Islet precursor cell (in vitro differentiated cells): ENCODE measurements at regions not wholly inside any gene's neighbourhood (a gene's known extent, or its start where the extent isn't known, plus 50 kb on each side); places are given as distances from the start of the nearest gene placed in this dataset.

Experiments
- DNase-seq: peaks from one replicate; pipeline ENCODE4 v3.0.0-alpha.2; 2018

- DNase-seq, result no peak
These were observed 304.9 kb downstream of the DHX15 start for GRCh38 chr4:24279469-24279868.

GRCh38 chr4:24278693-24279092 is 305.7 kb downstream of the DHX15 start:
- no peak for DNase-seq

- no peak for DNase-seq
These were observed 309.9 kb downstream of the DHX15 start for GRCh38 chr4:24274381-24274941.

GRCh38 chr4:24273136-24273535 is 311.2 kb downstream of the DHX15 start:
- DNase-seq, result no peak

- peak; percentile 53 for DNase-seq
These were observed 317.2 kb downstream of the DHX15 start for GRCh38 chr4:24266951-24267722.

GRCh38 chr4:24265989-24266388 is 318.4 kb downstream of the DHX15 start:
- no peak for DNase-seq

GRCh38 chr4:24262616-24263015 is 321.7 kb downstream of the DHX15 start:
- DNase-seq, result peak; percentile 59

GRCh38 chr4:24262084-24262483 is 322.3 kb downstream of the DHX15 start:
- peak; percentile 78 for DNase-seq

- peak; percentile 57 for DNase-seq
These were observed 323.3 kb downstream of the DHX15 start for GRCh38 chr4:24260923-24261564.

- DNase-seq, result peak; percentile 4
These were observed 324.1 kb downstream of the DHX15 start for GRCh38 chr4:24260133-24260715.

GRCh38 chr4:24256547-24256946 is 327.8 kb downstream of the DHX15 start:
- peak; percentile 7 for DNase-seq

- DNase-seq, result no peak
These were observed 328.3 kb downstream of the DHX15 start for GRCh38 chr4:24256066-24256465.

GRCh38 chr4:24252121-24252520 is 332.2 kb downstream of the DHX15 start:
- peak; percentile 73 for DNase-seq

GRCh38 chr4:24251589-24251988 is 332.8 kb downstream of the DHX15 start:
- peak; percentile 55 for DNase-seq

- DNase-seq, result no peak
These were observed 334.4 kb downstream of the DHX15 start for GRCh38 chr4:24249972-24250371.

- no peak for DNase-seq
These were observed 335.4 kb downstream of the DHX15 start for GRCh38 chr4:24248674-24249630.

- DNase-seq, result no peak
These were observed 338.9 kb downstream of the DHX15 start for GRCh38 chr4:24245491-24245820.

- peak; percentile 72 for DNase-seq
These were observed 339.5 kb downstream of the DHX15 start for GRCh38 chr4:24244663-24245490.

GRCh38 chr4:24243641-24244040 is 340.7 kb downstream of the DHX15 start:
- no peak for DNase-seq

- no peak for DNase-seq
These were observed 342.8 kb downstream of the DHX15 start for GRCh38 chr4:24241511-24241910.

GRCh38 chr4:24240655-24241054 is 343.7 kb downstream of the DHX15 start:
- peak; percentile 58 for DNase-seq

GRCh38 chr4:24237709-24238108 is 346.6 kb downstream of the DHX15 start:
- peak; percentile 13 for DNase-seq
